HCT116 (cell line): ENCODE measurements at regions not wholly inside any gene's neighbourhood (a gene's known extent, or its start where the extent isn't known, plus 50 kb on each side); places are given as distances from the start of the nearest gene placed in this dataset.

Source experiments
- ATAC-seq: fragments of 200-7000 bp; cut with Tn5 transposase; 2 replicates; pipeline ENCODE4 v1.9.1; 2020; ENCODE audit warnings: mild to moderate bottlenecking, moderate library complexity
- BruUV-seq: library from RNA; stranded (reverse); fragments of 400-500 nt; replicated peaks from 2 replicates; lab custom pipeline; 2021; lab: Mats Ljungman, UMichigan
- CTCF ChIA-PET: fragments of 300-600 bp; sonication (Branson Sonifier 250); formaldehyde crosslinking; loops from one replicate; lab custom pipeline; 2021; ENCODE audit warnings: antibody characterized with exemption; lab: Charles Lee
- POLR2A ChIA-PET: fragments of 300-600, 350-600 bp; sonication (Branson Sonifier 250); formaldehyde crosslinking; loops from one replicate; lab custom pipeline; 2021; ENCODE audit warnings: antibody characterized with exemption; lab: Charles Lee
- RAD21 ChIA-PET, 2 experiments: fragments of 300-600 bp; sonication (Branson Sonifier 250); formaldehyde crosslinking; loops; one replicate each; lab custom pipeline; 2023; ENCODE audit warnings: low total read pairs in 2 of 2; ENCODE audit not compliant: uncharacterized antibody in 2 of 2, unreplicated experiment in 2 of 2, low non-redundant PET in 1 of 2; lab: Charles Lee
- DNase-seq: peaks from one replicate; pipeline ENCODE4 v3.0.0-alpha.2; 2010; ENCODE audit warnings: low read depth, low spot score
- H2AFZ ChIP-seq: fragments of 200-600 bp; shearing (Covaris generic), sonication (generic); 2 replicates; pipeline ENCODE4 v1.6.1; 2017; ENCODE audit warnings: low read depth, mixed run types, mixed read lengths, antibody characterized with exemption, low read length; ENCODE audit not compliant: poor library complexity, severe bottlenecking
- H3K27ac ChIP-seq: 2 replicates; pipeline ENCODE4 v1.5.1; 2012; ENCODE audit warnings: low read depth, low read length
- H3K27me3 ChIP-seq: fragments of 200-600 bp; sonication (generic); 2 replicates; pipeline ENCODE4 v1.6.1; 2016; ENCODE audit warnings: mixed run types, low read length, mixed read lengths; ENCODE audit not compliant: insufficient read depth
- H3K36me3 ChIP-seq, 2 experiments: fragments of 200-500 bp in 1 of 2; fragments of 200-600 bp in 1 of 2; sonication (Bioruptor generic) in 1 of 2; sonication (generic) in 1 of 2; 2 replicates each; pipeline versions ENCODE4 v1.5.1 to v1.6.1; 2014 to 2016; ENCODE audit warnings: low read length in 2 of 2, inconsistent platforms in 1 of 2, mixed read lengths in 1 of 2, mixed run types in 1 of 2; ENCODE audit not compliant: insufficient read depth in 2 of 2, control insufficient read depth in 1 of 2
- H3K4me1 ChIP-seq, 2 experiments: fragments of 200-600 bp in 1 of 2; sonication (generic) in 1 of 2; 2 replicates each; pipeline versions ENCODE4 v1.5.1 to v1.6.1; 2012 to 2017; ENCODE audit warnings: low read length in 2 of 2, inconsistent platforms in 1 of 2, mild to moderate bottlenecking in 1 of 2, mixed read lengths in 1 of 2, mixed run types in 1 of 2, moderate library complexity in 1 of 2; ENCODE audit not compliant: insufficient read depth in 2 of 2, control insufficient read depth in 1 of 2
- H3K4me2 ChIP-seq: fragments of 200-600 bp; sonication (generic); 2 replicates; pipeline ENCODE4 v1.6.1; 2017; ENCODE audit warnings: mixed run types, low read length, mixed read lengths
- H3K4me3 ChIP-seq, 2 experiments: fragments of 200-600 bp in 1 of 2; sonication (generic) in 1 of 2; replicated peaks in 1 of 2; 2 replicates each; pipeline ENCODE4 v1.5.1; 2011 to 2016; ENCODE audit warnings: low read length in 2 of 2, control low read depth in 1 of 2, low read depth in 1 of 2, mild to moderate bottlenecking in 1 of 2, mixed read lengths in 1 of 2, mixed run types in 1 of 2
- H3K79me2 ChIP-seq: fragments of 200-600 bp; sonication (generic); 2 replicates; pipeline ENCODE4 v1.6.1; 2017; ENCODE audit warnings: mild to moderate bottlenecking, mixed run types, low read length, moderate library complexity, mixed read lengths; ENCODE audit not compliant: insufficient read depth
- H3K9ac ChIP-seq: fragments of 200-600 bp; sonication (generic); 2 replicates; pipeline ENCODE4 v1.6.1; 2016; ENCODE audit warnings: low read length, mixed read lengths
- H3K9me2 ChIP-seq: fragments of 200-600 bp; sonication (generic), shearing (Covaris generic); 2 replicates; pipeline ENCODE4 v1.6.1; 2017; ENCODE audit warnings: mixed run types, mild to moderate bottlenecking, moderate library complexity; ENCODE audit not compliant: insufficient read depth
- H3K9me3 ChIP-seq, 2 experiments: fragments of 200-500 bp in 1 of 2; fragments of 200-600 bp in 1 of 2; sonication (Bioruptor generic) in 1 of 2; sonication (generic) in 1 of 2; 2 replicates each; pipeline ENCODE4 v1.6.1; 2014 to 2017; ENCODE audit warnings: low read length in 2 of 2, mixed read lengths in 2 of 2, inconsistent platforms in 1 of 2, low read depth in 1 of 2, mild to moderate bottlenecking in 1 of 2, mixed run types in 1 of 2, moderate library complexity in 1 of 2; ENCODE audit not compliant: control insufficient read depth in 1 of 2, insufficient read depth in 1 of 2
- H4K20me1 ChIP-seq: fragments of 200-600 bp; sonication (generic), shearing (Covaris generic); 2 replicates; pipeline ENCODE4 v1.6.1; 2017; ENCODE audit warnings: mixed run types, mild to moderate bottlenecking, moderate library complexity; ENCODE audit not compliant: insufficient read depth
- CEBPB ChIP-seq: IDR thresholded peaks from 2 replicates; pipeline ENCODE4 v1.6.1; 2012; ENCODE audit warnings: low read depth
- EZH2phosphoT487 ChIP-seq: fragments of 200-600 bp; IDR thresholded peaks from 2 replicates; pipeline ENCODE4 v1.6.1; 2018; ENCODE audit warnings: antibody characterized with exemption, borderline replicate concordance
- RAD21 ChIP-seq: IDR thresholded peaks from 2 replicates; pipeline ENCODE4 v1.6.1; 2012; ENCODE audit warnings: low read depth, mild to moderate bottlenecking
- REST ChIP-seq: IDR thresholded peaks from 2 replicates; pipeline ENCODE4 v1.6.1; 2012; ENCODE audit warnings: low read depth
- SIN3A ChIP-seq: IDR thresholded peaks from 2 replicates; pipeline ENCODE4 v1.6.1; 2012; ENCODE audit warnings: low read depth
- SP1 ChIP-seq: IDR thresholded peaks from 2 replicates; pipeline ENCODE4 v1.6.1; 2012; ENCODE audit warnings: low read depth
- SRF ChIP-seq: IDR thresholded peaks from 2 replicates; pipeline ENCODE4 v1.6.1; 2012; ENCODE audit warnings: low read depth
- YY1 ChIP-seq: IDR thresholded peaks from 2 replicates; pipeline ENCODE4 v1.6.1; 2011; ENCODE audit warnings: low read length, low read depth, moderate library complexity, mild to moderate bottlenecking; ENCODE audit not compliant: insufficient replicate concordance; ENCODE audit errors: extremely low read depth
- ZNF274 ChIP-seq: fragments of 200-500 bp; sonication (Bioruptor generic); IDR thresholded peaks from 2 replicates; pipeline ENCODE4 v1.6.1; 2014; ENCODE audit warnings: mild to moderate bottlenecking, low read depth, low read length, inconsistent platforms
- intact Hi-C: fragments of 100-400 bp; cut with micrococcal nuclease; formaldehyde crosslinking; loops from 2 replicates; pipeline ENCODE4 v1.10.0; 2022

DNA sequence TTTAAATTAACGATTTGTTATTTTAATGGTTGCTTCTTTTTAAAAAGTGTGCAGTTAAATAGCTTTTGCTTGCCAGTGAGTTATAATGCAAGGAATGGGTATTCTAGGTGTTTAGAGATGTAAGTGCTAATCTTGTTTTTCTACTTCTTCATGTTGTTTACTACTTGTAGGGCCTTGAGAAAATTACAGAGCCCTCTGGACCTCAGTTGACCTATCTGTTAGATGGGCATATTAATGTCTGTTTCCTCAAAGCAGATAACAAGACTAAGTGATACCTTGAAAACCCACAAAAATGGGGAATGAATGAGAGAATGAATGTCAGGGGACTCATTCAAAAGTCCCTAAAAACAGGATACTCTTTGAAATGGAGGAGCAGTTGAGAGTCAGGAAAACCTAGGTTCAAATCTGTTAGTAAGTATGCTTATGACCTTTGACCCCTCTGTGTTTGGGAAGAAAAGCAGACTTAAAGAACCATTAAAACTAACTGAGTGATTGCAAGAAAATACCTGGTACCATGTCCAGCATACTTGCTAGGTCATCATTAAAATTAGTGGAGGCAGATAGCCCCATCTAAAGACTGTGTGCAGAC, 419.5 kb downstream of the EDEM1 start:
- H3K27ac ChIP-seq, result no peak overlapping the region
- CTCF ChIA-PET, result no interaction called here
- H2AFZ ChIP-seq, result no peak overlapping the region
- POLR2A ChIA-PET, result no interaction called here
- no peaks in the 10 kb centered on the region for H4K20me1 ChIP-seq
- intact Hi-C loops, result no loop called here
- no peak overlapping the region for H3K9ac ChIP-seq
- DNase-seq, result no peak
- RAD21 ChIA-PET, result no interaction called here
- H3K9me3 ChIP-seq, result no peaks in the 10 kb centered on the region
- no peak for ATAC-seq
- no peaks in the 10 kb centered on the region for H3K36me3 ChIP-seq
- no peaks in the 10 kb centered on the region for H3K9me2 ChIP-seq
- no TSS peak for BruUV-seq
- H3K4me1 ChIP-seq, result no peaks in the 10 kb centered on the region
- H3K4me2 ChIP-seq, result no peak overlapping the region
- no peak for TF ChIP-seq EZH2phosphoT487
- no peak for TF ChIP-seq SIN3A
- no peak for TF ChIP-seq RAD21
- TF ChIP-seq CEBPB, result no peak
- TF ChIP-seq ZNF274, result no peak
- TF ChIP-seq SP1, result no peak
- no peak for TF ChIP-seq YY1
- TF ChIP-seq SRF, result no peak
- no peak for TF ChIP-seq REST
- no peak overlapping the region for H3K4me3 ChIP-seq
- no peaks in the 10 kb centered on the region for H3K27me3 ChIP-seq
- no peaks in the 10 kb centered on the region for H3K79me2 ChIP-seq
